GM19328 (cell line): ENCODE measurements at regions not wholly inside any gene's neighbourhood (a gene's known extent, or its start where the extent isn't known, plus 50 kb on each side); places are given as distances from the start of the nearest gene placed in this dataset.
"Not testable (repeated sequence)": the region's sequence is repeated elsewhere in the genome, so short reads cannot be mapped to it uniquely, and the experiment has no call there.

ENCODE experiments used
- ATAC-seq: cut with Tn5 transposase; IDR thresholded peaks from one replicate; pipeline ENCODE4 v1.9.1; 2021; ENCODE audit warnings: mild to moderate bottlenecking, moderate library complexity; ENCODE audit not compliant: unreplicated experiment

DNA sequence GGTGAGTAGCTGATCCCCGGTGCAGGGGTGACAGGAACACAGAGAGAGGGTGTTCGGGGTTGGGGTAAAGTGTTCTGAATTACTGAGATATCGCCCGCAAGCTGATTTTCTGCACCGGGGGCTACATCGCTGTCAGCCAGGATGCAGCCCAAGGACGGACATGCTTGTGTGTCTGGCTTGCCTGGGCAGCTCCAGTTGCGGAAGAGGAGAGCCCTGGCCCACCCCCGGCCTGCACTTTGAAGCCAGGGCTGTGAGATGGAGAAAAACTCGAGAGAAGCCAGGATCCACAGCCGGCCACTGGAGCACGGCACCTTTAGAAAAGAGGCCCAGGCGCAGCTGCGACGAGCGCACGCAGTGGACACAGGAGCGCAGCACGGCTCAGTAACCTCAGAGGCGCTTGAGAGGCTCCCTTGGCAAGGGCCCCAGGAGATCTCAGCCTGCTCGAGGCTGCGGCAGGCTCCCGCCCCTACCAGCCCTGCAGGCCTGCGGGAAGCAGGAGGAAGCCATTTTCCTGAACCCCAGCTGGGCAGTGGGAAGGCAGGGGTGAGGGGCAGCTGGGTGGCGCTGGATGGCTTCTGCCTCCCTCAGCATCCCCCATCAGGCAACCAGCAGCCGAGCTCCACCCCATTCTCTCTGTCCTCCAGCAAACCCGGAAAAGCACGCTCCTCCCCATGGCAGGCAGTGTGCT is 59.2 kb downstream of the C9orf50 start:
- no peak for ATAC-seq

DNA sequence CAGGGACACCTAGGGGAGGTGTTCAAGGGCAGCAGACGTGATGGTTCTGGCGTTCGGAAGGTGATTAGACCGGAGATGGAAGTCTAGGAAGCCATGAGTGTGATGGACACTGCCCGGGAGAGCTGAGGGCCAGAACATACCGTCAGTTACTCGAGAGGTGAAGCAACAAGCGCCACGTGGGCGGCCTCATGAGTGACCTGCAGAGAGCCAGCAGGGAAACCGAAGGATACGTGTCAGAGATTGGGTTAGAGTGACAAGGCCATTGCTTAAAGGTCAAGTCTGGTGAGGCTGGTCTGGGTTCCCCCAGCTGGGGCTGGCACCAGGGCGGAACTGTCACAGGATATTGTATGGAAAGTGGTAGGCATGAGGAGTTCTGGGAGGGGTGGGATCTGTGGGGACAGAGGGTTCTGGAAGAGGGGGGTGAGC is 60.0 kb downstream of the C9orf50 start:
- no peak for ATAC-seq

DNA sequence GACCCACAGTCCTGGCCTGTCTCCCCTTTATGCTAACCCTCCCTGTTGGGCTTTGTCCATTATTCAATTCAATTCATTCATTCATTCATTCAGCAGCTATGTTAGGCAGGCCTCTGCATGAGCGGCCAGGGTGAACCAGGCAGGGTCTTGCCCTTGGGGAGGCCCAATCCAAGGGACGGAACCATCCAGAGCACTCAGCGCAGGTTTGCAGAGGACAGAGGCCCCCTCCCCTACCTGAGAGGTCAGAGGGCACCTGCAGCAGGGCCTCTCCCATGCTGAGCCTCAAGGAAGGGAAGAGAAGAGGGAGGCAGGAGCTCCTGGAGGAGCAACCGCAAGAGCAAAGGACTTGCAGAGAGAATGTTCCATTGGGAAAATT is 61.4 kb downstream of the C9orf50 start:
- no peak for ATAC-seq

- ATAC-seq = no peak
These were observed 62.1 kb downstream of the C9orf50 start for GRCh38 chr9:129558551-129559505.

- ATAC-seq = no peak
These were observed 62.8 kb downstream of the C9orf50 start for GRCh38 chr9:129558063-129558550.

GRCh38 chr9:129557192-129558036 is 63.5 kb downstream of the C9orf50 start:
- no peak for ATAC-seq

DNA sequence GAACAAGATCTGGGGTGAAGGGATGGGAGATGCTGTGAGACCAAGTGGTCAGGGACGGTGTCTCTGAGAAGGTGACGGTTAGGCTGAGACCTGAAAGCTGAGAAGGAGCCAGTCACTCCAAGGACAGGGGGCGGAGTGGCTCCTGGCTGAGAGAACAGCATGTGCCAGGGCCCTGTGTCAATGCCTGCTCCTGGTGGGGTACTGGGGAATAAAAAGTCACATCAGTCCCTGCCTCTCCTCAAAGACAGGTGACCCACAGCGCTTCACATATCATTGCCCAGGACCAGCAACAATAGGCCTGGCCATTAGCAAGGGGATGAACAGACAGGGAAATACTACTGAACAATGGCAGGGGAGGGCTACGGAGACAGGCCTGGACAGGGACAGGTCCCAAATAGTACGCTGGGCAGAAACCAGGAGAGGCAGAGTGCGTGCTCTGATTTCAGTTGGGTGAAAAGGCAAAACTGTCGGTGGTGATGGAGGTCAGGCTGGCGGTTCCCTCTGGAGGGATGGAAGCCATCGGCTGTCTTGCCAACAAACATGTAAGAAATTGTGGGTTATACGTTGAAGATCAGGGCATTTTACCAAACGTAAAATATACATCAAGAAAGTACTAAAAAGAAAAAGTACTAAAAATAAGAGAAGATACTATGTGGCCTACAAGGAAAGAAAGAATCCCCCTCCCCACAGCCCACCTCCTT is 64.3 kb downstream of the C9orf50 start:
- no peak for ATAC-seq

DNA sequence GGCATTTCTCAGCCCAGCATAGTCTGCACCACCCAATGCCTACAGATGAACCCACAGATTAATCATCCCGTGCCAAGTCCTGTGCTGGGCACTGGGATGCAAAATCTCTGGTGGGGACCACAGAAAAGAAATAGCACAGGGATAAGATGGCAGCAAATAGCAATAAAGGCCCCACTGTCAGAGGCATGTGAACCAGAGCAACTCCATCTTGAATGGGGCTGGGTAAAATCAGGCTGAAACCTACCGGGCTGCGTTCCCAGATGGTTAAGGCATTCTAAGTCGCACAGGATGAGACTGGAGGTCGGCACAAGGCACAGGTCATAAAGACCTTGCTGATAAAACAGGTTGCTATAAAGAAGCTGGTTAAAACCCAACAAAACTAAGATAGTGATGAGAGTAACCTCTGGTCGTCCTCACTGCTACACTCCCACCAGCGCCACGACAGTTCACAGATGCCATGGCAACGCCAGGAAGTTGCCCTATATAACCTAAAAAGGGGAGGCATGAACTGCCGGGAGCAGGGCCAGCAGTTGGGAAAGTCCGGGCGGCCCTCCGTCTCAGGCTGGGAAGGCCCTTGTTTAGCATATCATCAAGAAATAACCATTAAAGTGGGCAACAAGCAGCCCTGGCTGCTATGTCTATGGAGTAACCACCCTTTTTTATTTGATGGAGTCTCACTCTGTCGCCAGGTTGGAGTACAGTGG is 65.2 kb downstream of the C9orf50 start:
- no peak for ATAC-seq

DNA sequence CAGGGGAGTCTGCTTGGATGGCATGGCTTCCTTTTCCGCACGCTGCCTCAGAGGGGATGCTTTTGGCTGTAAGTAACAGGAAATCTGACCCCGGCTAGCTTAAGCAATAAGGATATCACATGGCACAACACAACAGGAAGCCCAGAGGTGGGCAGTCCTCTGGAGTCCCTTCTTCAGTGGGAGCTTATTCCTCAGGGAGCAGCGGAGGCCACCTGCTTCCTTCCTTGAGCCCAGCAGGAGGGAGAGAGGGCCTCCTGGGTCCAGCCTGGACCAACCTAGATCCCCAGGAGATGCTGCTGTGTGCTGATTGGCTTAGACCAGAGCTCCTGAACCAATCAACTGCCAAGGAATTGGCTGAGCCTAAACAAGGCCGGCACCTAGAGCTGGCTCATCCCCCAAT is 66.3 kb downstream of the C9orf50 start:
- ATAC-seq = no peak

GRCh38 chr9:129553277-129553676 is 67.6 kb downstream of the C9orf50 start:
- no peak for ATAC-seq

DNA sequence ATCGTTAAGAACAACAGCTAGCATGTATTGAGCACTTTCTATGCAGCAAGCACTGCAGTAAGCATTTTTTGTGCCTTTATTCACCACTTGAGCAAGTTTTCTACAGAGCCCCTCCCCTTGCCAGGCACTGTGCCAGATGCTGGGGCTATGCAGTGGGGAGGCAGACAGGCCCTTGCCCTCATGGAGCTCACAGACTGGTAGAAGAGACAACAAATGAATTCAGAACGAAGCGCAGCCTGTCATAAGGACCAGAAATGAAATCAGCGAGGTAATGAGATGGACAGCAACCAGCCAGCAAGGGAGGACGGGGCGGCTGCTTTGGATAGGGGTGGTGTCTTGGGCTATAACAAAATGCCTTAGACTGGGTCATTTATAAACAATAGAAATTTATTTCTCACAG is 68.8 kb downstream of the C9orf50 start:
- ATAC-seq = no peak

DNA sequence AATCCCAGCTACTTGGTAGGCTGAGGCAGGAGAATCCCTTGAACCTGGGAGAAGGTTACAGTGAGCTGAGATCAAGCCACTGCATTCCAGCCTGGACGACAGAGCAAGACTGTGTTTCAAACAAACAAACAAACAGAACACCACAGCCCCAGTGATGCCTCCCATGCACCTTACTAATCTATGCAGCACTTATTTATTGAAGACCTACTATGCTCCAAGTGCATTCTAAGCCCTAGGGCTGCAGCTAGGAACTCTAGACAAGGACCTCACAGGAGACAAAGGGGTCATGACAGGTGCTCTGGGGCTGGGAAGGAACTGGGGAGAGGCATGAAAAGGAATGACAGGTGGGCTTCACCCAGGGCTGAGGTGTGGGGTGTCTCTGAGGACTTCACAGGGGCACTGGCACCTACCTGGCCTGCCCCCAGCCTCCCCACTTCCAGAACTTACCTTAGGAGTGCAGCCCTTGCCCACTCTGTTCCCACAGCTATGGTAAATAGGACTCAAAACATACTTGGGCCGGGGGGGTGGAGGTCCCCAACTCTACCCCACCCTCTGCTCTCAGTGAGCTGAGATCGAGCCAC is 69.4 kb downstream of the C9orf50 start:
- no peak for ATAC-seq

GRCh38 chr9:129550977-129551376 is 69.9 kb downstream of the C9orf50 start:
- ATAC-seq = not testable (repeated sequence)

DNA sequence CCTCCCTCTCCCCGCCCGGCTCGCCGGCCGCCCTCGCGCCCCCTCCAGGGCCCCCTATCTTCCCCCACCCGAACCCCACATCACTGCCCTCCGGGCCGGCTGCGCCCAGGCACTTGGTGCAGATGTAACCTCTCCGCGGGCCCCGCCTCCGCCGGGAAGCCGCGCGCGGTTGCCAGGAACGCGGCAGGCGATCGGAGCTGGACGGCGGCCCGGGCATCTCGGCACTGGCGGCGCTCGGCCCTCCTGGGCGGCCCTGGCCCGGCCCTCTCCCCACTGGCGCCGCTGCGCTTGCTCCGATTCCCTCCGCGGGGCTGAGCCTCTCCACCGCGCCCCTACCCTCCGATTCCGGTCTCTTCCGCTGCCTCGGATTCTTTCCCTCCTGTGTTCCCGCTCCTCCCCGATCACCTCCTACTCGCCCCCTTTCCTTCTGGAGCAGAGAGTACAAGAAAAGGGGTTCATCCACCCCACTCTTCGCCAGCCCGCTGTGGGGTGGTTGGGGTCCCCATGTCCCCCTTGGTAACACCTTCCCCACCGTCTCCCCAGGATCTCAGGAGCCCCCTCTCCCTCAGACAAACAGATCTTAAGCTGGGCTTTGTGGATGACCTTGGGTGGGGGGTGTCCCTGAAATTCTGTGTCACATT is 70.6 kb downstream of the C9orf50 start:
- no peak for ATAC-seq

DNA sequence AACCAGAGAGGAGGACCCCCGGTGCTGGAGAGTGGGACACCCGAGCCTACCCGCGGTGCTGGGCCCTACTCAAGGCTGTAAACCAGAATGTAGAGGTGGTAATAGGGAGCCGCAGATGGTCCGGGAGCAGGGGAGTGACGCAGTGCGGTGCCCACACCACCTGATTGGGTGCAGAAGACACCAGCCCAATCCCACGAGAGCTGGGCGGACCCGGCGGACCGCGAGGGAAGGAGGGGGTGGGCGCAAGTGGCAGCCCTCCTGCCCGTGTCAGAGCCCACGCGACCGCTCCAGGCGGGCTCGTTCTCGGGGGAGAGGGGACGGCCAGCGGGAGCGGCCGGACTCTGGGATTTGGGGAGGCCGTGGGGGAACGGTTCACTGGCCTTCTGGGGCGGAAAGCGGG is 71.2 kb downstream of the C9orf50 start:
- ATAC-seq = no peak

GRCh38 chr9:129549139-129549538 is 71.8 kb downstream of the C9orf50 start:
- no peak for ATAC-seq

DNA sequence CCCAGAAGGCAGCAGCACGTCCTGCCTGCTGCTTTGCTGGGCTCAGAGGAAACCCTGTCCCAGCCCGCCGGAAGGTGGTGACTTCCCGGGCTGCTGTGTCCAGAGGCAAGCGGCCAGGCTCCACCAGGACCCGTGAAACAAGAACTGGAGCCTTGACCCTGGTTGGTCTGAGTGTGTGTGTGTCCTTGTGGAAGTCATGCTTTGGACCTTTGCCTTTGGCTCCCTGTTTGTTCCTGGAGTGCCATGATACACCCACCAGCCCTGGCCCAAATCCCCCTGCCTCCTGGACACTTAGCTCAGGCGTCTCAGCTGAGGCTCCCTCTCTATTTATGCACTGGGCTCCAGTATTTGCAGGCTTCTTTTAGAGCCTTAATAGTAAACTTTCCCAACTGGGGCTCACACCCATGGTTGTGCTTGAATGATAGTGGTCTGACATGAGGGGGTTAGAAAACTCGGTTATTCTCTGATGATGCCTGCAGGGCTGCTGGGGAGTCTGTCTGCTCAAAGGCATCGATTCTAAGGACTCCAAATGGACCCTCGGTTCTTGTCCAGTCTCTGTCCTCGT is 72.2 kb downstream of the C9orf50 start:
- ATAC-seq = no peak

DNA sequence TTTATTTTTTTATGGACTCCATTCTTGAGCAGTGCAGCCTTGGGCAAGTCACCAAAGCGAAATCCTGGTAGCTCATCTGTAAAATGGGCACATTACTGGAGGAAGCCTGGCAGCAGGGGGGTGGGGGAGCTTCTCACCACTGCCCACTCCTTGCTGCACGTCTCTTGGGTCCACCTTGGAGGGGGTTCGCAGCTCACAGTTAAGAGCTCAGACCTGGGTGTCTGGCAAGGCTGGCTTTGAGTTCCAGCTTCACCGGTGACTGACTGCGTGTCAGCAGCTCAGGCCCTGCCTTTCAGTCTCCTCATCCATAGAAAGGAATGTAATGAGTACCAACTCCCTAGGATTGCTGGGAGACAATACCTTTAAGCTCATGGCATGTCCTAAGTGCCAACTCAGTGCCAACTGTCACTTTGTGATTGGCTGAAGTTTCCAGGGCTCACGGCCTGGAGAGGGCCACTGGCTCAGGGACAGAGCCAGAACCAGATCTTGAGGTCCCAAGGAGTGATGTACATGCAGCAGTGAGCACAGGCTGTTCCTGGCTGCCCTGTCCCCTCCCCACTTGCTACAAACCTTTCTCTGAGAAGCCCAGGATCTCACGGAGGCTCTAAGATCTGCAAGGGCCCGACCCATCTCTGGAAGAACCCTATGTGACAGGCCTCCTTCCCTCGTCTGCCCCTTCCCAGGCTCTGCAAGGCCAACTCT is 72.9 kb downstream of the C9orf50 start:
- no peak for ATAC-seq
